NCI-H2029 (cell line): ENCODE measurements at regions not wholly inside any gene's neighbourhood (a gene's known extent, or its start where the extent isn't known, plus 50 kb on each side); places are given as distances from the start of the nearest gene placed in this dataset.

Experiments
- DNase-seq: peaks from one replicate; lab custom pipeline; 2025; lab: John Stamatoyannopoulos, UW

- no peak for DNase-seq
Observed at GRCh38 chr12:91356405-91356804, 173.8 kb upstream of the DCN start.

- peak; percentile 37 for DNase-seq
Observed at GRCh38 chr12:91355150-91356006, 172.8 kb upstream of the DCN start.

- no peak for DNase-seq
Observed at GRCh38 chr12:91353266-91353665, 170.6 kb upstream of the DCN start.

- DNase-seq = no peak
Observed at GRCh38 chr12:91349476-91349875, 166.9 kb upstream of the DCN start.

GRCh38 chr12:91347481-91348214, 165.0 kb upstream of the DCN start:
- DNase-seq = no peak

- DNase-seq = no peak
Observed at GRCh38 chr12:91346827-91347226, 164.2 kb upstream of the DCN start.

- no peak for DNase-seq
Observed at GRCh38 chr12:91344408-91344807, 161.8 kb upstream of the DCN start.

- DNase-seq = no peak
Observed at GRCh38 chr12:91343010-91343409, 160.4 kb upstream of the DCN start.

GRCh38 chr12:91339106-91339505, 156.5 kb upstream of the DCN start:
- no peak for DNase-seq

GRCh38 chr12:91335699-91336098, 153.1 kb upstream of the DCN start:
- no peak for DNase-seq

GRCh38 chr12:91333966-91334365, 151.3 kb upstream of the DCN start:
- DNase-seq = no peak

GRCh38 chr12:91332302-91332701, 149.7 kb upstream of the DCN start:
- DNase-seq = no peak

GRCh38 chr12:91331371-91331770, 148.8 kb upstream of the DCN start:
- DNase-seq = no peak

- no peak for DNase-seq
Observed at GRCh38 chr12:91328451-91328850, 145.8 kb upstream of the DCN start.

GRCh38 chr12:91327889-91328288, 145.3 kb upstream of the DCN start:
- DNase-seq = no peak

- no peak for DNase-seq
Observed at GRCh38 chr12:91327131-91327530, 144.5 kb upstream of the DCN start.

GRCh38 chr12:91326058-91327027, 143.7 kb upstream of the DCN start:
- DNase-seq = no peak

GRCh38 chr12:91320999-91321398, 138.4 kb upstream of the DCN start:
- DNase-seq = no peak

- DNase-seq = no peak
Observed at GRCh38 chr12:91319071-91319760, 136.6 kb upstream of the DCN start.

GRCh38 chr12:91317306-91317705, 134.7 kb upstream of the DCN start:
- DNase-seq = no peak

- no peak for DNase-seq
Observed at GRCh38 chr12:91316907-91317269, 134.3 kb upstream of the DCN start.
